ENCODE measurements at regions not wholly inside any gene's neighbourhood (a gene's known extent, or its start where the extent isn't known, plus 50 kb on each side); places are given as distances from the start of the nearest gene placed in this dataset.

DNA sequence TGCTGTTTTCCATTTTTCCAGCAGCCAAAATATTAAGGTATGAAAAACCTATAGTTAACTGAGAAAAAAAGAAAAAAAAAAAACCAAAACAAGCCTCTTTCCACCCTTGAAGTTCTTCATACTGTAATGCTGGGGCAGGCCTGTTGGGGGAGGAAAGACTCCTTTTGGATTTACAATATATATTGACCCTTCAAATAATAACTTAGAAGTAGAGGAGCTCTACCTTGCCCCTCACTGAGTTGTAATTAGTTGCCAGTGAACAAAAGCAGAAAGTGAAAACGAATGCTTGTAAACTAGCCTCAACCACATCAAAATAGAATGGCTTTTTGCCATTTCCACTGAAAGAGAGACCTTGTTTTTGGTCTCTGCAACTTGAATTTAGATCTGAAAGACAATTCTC, 326.6 kb downstream of the NR2F2 start:
- TF ChIP-seq POLR2A (IDR thresholded peaks at IDR 0.05), result no peak
- TF ChIP-seq CTCF (IDR thresholded peaks at IDR 0.05), result no peak

Data from ovary (tissue), 3 donors.